IMR-90 (cell line): ENCODE measurements at regions not wholly inside any gene's neighbourhood (a gene's known extent, or its start where the extent isn't known, plus 50 kb on each side); places are given as distances from the start of the nearest gene placed in this dataset.

Source experiments
- ATAC-seq: fragments of 200-7000 bp; cut with Tn5 transposase; 2 replicates; pipeline ENCODE4 v1.9.1; 2020; ENCODE audit warnings: low read depth, mild to moderate bottlenecking, moderate library complexity
- BruUV-seq: library from RNA; stranded (reverse); fragments of 400-500 nt; replicated peaks from 2 replicates; lab custom pipeline; 2021; lab: Mats Ljungman, UMichigan
- CTCF ChIA-PET: fragments of 300-600 bp; formaldehyde crosslinking; extraction: SDS; loops from one replicate; lab custom pipeline; 2021; ENCODE audit warnings: antibody characterized with exemption; lab: Yijun Ruan, JAX
- POLR2A ChIA-PET: fragments of 300-600 bp; sonication (Branson Sonifier 250); formaldehyde crosslinking; loops from one replicate; lab custom pipeline; 2022; ENCODE audit warnings: antibody characterized with exemption; ENCODE audit not compliant: unreplicated experiment; lab: Charles Lee
- DNase-seq: peaks from one replicate; pipeline ENCODE4 v3.0.0; 2013
- H2AFZ ChIP-seq: replicated peaks from 2 replicates; pipeline ENCODE3; 2013; ENCODE audit warnings: low read length, mild to moderate bottlenecking; ENCODE audit not compliant: poor library complexity
- H2AK5ac ChIP-seq: 2 replicates; pipeline ENCODE4 v1.6.1; 2013; ENCODE audit warnings: low read depth, low read length, inconsistent platforms
- H2AK9ac ChIP-seq: replicated peaks from 2 replicates; pipeline ENCODE3; 2013; ENCODE audit warnings: mild to moderate bottlenecking, low read depth, low read length, moderate library complexity; ENCODE audit not compliant: poor library complexity
- H2BK120ac ChIP-seq: 2 replicates; pipeline ENCODE4 v1.6.1; 2013; ENCODE audit warnings: low read depth, low read length, inconsistent platforms
- H2BK15ac ChIP-seq: 3 replicates; pipeline ENCODE4 v1.6.1; 2013; ENCODE audit warnings: low read depth, low read length, inconsistent platforms
- H2BK20ac ChIP-seq: 2 replicates; pipeline ENCODE4 v1.6.1; 2013; ENCODE audit warnings: low read depth, mild to moderate bottlenecking, inconsistent platforms, low read length, moderate library complexity
- H2BK5ac ChIP-seq: 2 replicates; pipeline ENCODE4 v1.6.1; 2013; ENCODE audit warnings: mild to moderate bottlenecking, low read depth, low read length, inconsistent platforms; ENCODE audit not compliant: poor library complexity, severe bottlenecking
- H3K14ac ChIP-seq: replicated peaks from 2 replicates; pipeline ENCODE4 v1.6.1; 2013; ENCODE audit warnings: low read depth, low read length, inconsistent platforms
- H3K18ac ChIP-seq: 2 replicates; pipeline ENCODE4 v1.6.1; 2013; ENCODE audit warnings: low read depth, low read length, control low read depth
- H3K23ac ChIP-seq: 2 replicates; pipeline ENCODE4 v1.6.1; 2013; ENCODE audit warnings: low read depth, low read length, inconsistent platforms
- H3K27ac ChIP-seq: 2 replicates; pipeline ENCODE4 v1.5.1; 2013; ENCODE audit warnings: mild to moderate bottlenecking, control low read depth, low read length; ENCODE audit not compliant: insufficient read depth
- H3K27me3 ChIP-seq: 2 replicates; pipeline ENCODE4 v1.6.1; 2013; ENCODE audit warnings: low read length; ENCODE audit not compliant: control insufficient read depth, insufficient read depth
- H3K36me3 ChIP-seq: 2 replicates; pipeline ENCODE4 v1.6.1; 2013; ENCODE audit warnings: low read length, mixed read lengths; ENCODE audit not compliant: control insufficient read depth, insufficient read depth
- H3K4ac ChIP-seq: 2 replicates; pipeline ENCODE4 v1.6.1; 2013; ENCODE audit warnings: low read depth, low read length, inconsistent platforms
- H3K4me1 ChIP-seq: 2 replicates; pipeline ENCODE4 v1.6.1; 2013; ENCODE audit warnings: low read length, mixed read lengths; ENCODE audit not compliant: control insufficient read depth, insufficient read depth
- H3K4me2 ChIP-seq: 2 replicates; pipeline ENCODE4 v1.6.1; 2013; ENCODE audit warnings: low read depth, mild to moderate bottlenecking, control low read depth, low read length, moderate library complexity
- H3K4me3 ChIP-seq: 2 replicates; pipeline ENCODE4 v1.5.1; 2013; ENCODE audit warnings: low read depth, mild to moderate bottlenecking, control low read depth, low read length, moderate library complexity; ENCODE audit not compliant: insufficient read depth
- H3K56ac ChIP-seq: 2 replicates; pipeline ENCODE4 v1.6.1; 2013; ENCODE audit warnings: low read length, inconsistent platforms; ENCODE audit not compliant: insufficient read depth; ENCODE audit errors: extremely low read depth
- H3K79me1 ChIP-seq, 2 experiments: 2 replicates each; pipeline ENCODE4 v1.6.1; 2013; ENCODE audit warnings: low read length in 2 of 2, inconsistent platforms in 1 of 2, low read depth in 1 of 2
- H3K9ac ChIP-seq: 2 replicates; pipeline ENCODE4 v1.6.1; 2013; ENCODE audit warnings: low read depth, low read length, control low read depth
- H3K9me1 ChIP-seq: 2 replicates; pipeline ENCODE4 v1.6.1; 2013; ENCODE audit warnings: low read length, inconsistent platforms; ENCODE audit not compliant: insufficient read depth
- H3K9me3 ChIP-seq: 2 replicates; pipeline ENCODE4 v1.6.1; 2013; ENCODE audit warnings: low read length; ENCODE audit not compliant: control insufficient read depth, insufficient read depth
- H4K20me1 ChIP-seq: 2 replicates; pipeline ENCODE4 v1.6.1; 2013; ENCODE audit warnings: low read length, inconsistent platforms; ENCODE audit not compliant: insufficient read depth
- H4K5ac ChIP-seq: 2 replicates; pipeline ENCODE4 v1.6.1; 2013; ENCODE audit warnings: mild to moderate bottlenecking, low read depth, low read length, control low read depth
- H4K8ac ChIP-seq, 2 experiments: 2 replicates each; pipeline ENCODE4 v1.6.1; 2013; ENCODE audit warnings: low read depth in 2 of 2, low read length in 2 of 2, control low read depth in 1 of 2, inconsistent platforms in 1 of 2
- H4K91ac ChIP-seq: 2 replicates; pipeline ENCODE4 v1.6.1; 2013; ENCODE audit warnings: low read depth, low read length, inconsistent platforms; ENCODE audit not compliant: insufficient read depth
- BHLHE40 ChIP-seq: fragments of 150-350 bp; IDR thresholded peaks from 2 replicates; pipeline ENCODE4 v1.6.1; 2016; ENCODE audit warnings: mild to moderate bottlenecking, low read depth, low read length
- CEBPB ChIP-seq: IDR thresholded peaks from 2 replicates; pipeline ENCODE4 v1.6.1; 2012; ENCODE audit warnings: low read depth, low read length, improper control_type of control experiment
- CTCF ChIP-seq: conservative IDR thresholded peaks from 2 replicates; pipeline ENCODE4 v1.5.1; 2012; ENCODE audit warnings: mild to moderate bottlenecking, low read depth, low read length, improper control_type of control experiment
- FOS ChIP-seq: fragments of 150-350 bp; IDR thresholded peaks from 2 replicates; pipeline ENCODE4 v1.6.1; 2016; ENCODE audit warnings: low read depth, low read length
- MAZ ChIP-seq: IDR thresholded peaks from 2 replicates; pipeline ENCODE4 v1.6.1; 2012; ENCODE audit warnings: low read depth, mild to moderate bottlenecking, low read length, improper control_type of control experiment, moderate library complexity, borderline replicate concordance
- NFE2L2 ChIP-seq: fragments of 150-350 bp; IDR thresholded peaks from 2 replicates; pipeline ENCODE4 v1.6.1; 2016; ENCODE audit warnings: low read depth, mild to moderate bottlenecking, low read length
- POLR2A ChIP-seq: IDR thresholded peaks from 2 replicates; pipeline ENCODE4 v1.6.1; 2012; ENCODE audit warnings: mild to moderate bottlenecking, low read depth, low read length
- RAD21 ChIP-seq: IDR thresholded peaks from 2 replicates; pipeline ENCODE4 v1.6.1; 2012; ENCODE audit warnings: low read length, improper control_type of control experiment
- RCOR1 ChIP-seq: IDR thresholded peaks from 2 replicates; pipeline ENCODE4 v1.6.1; 2012; ENCODE audit warnings: mild to moderate bottlenecking, low read length, improper control_type of control experiment; ENCODE audit not compliant: insufficient replicate concordance
- RFX5 ChIP-seq: IDR thresholded peaks from 2 replicates; pipeline ENCODE4 v1.8.0; 2012; ENCODE audit warnings: low read depth, mild to moderate bottlenecking, low read length, moderate library complexity
- WGBS, 2 experiments: methylation state at CpG; one replicate each; pipeline versions ENCODE4 v1.1.5 to v1.1.7; 2013; ENCODE audit warnings: missing lambda C conversion rate in 2 of 2; ENCODE audit not compliant: insufficient read length in 1 of 2; ENCODE audit errors: extremely low coverage in 2 of 2; 5-methylcytosine and 5-hydroxymethylcytosine counted together
- dilution Hi-C: fragments of 300-500 bp; cut with HindIII; formaldehyde crosslinking; loops from one replicate; pipeline ENCODE4 v1.14.3; 2018; ENCODE audit warnings: low sequenced_read_pairs; ENCODE audit not compliant: unreplicated experiment
- in situ Hi-C: fragments of 300-500 bp; cut with MboI; formaldehyde crosslinking; loops from 3 replicates; pipeline ENCODE4 v1.14.3; 2019; ENCODE audit warnings: low sequenced_read_pairs, inconsistent platforms, mixed read lengths
- intact Hi-C: fragments of 100-400 bp; cut with micrococcal nuclease; formaldehyde crosslinking; loops from 2 replicates; pipeline ENCODE4 v1.10.0; 2022

- Histone ChIP-seq H3K4me1 (no peaks in the 10 kb centered on the region), H3K9ac (no peak overlapping the region), H2BK5ac (no peak overlapping the region), H3K27ac (no peak overlapping the region), H4K20me1 (no peaks in the 10 kb centered on the region), H2AK5ac (no peak overlapping the region), H3K56ac (no peak overlapping the region), H3K27me3 (peaks cover 8% of the 10 kb centered on the region), H3K18ac (no peak overlapping the region), H3K9me3 (no peaks in the 10 kb centered on the region), H4K8ac (no peak overlapping the region), H3K79me1 (no peaks in the 10 kb centered on the region), H3K4me3 (no peak overlapping the region), H3K4me2 (no peak overlapping the region), H2BK20ac (no peak overlapping the region), H2BK120ac (no peak overlapping the region), H3K36me3 (no peaks in the 10 kb centered on the region), H2AFZ (no peak overlapping the region), H2BK15ac (no peak overlapping the region), H4K91ac (no peak overlapping the region), H3K9me1 (no peaks in the 10 kb centered on the region), H3K4ac (no peak overlapping the region), H3K14ac (no peak overlapping the region), H3K23ac (no peak overlapping the region), H4K5ac (no peak overlapping the region), H2AK9ac (no peak overlapping the region)
- no CpG with 5 or more reads among the region's 2 CpGs for WGBS, 2 experiments
- DNase-seq: no peak
- in situ Hi-C loops: no loop called here
- POLR2A ChIA-PET: no interaction called here
- no peak for ATAC-seq
- TF ChIP-seq CEBPB (no peak), RCOR1 (no peak), NFE2L2 (no peak), RAD21 (no peak), BHLHE40 (no peak), FOS (no peak), RFX5 (no peak), MAZ (no peak), POLR2A (no peak), CTCF (no peak)
- BruUV-seq: no TSS peak
- intact Hi-C loops: no loop called here
- dilution Hi-C loops: no loop called here
- CTCF ChIA-PET: no interaction called here
Observed at GRCh38 chr13:42424182-42424581, 149.8 kb upstream of the TNFSF11 start.
